ENCODE measurements at regions not wholly inside any gene's neighbourhood (a gene's known extent, or its start where the extent isn't known, plus 50 kb on each side); places are given as distances from the start of the nearest gene placed in this dataset.

GRCh38 chr2:177042311-177042710, 170.3 kb upstream of the HNRNPA3 start:
- no peak overlapping the region for H3K4me3 ChIP-seq (ENCODE audit: low read depth, low read length)
- TF ChIP-seq CTCF (IDR thresholded peaks at IDR 0.05; ENCODE audit: borderline replicate concordance, insufficient read depth, low read depth, low read length), result no peak

GRCh38 chr2:177044671-177045070, 167.9 kb upstream of the HNRNPA3 start:
- TF ChIP-seq CTCF (IDR thresholded peaks at IDR 0.05; ENCODE audit: borderline replicate concordance, insufficient read depth, low read depth, low read length), result no peak
- H3K4me3 ChIP-seq (ENCODE audit: low read depth, low read length), result no peak overlapping the region

- H3K4me3 ChIP-seq (ENCODE audit: low read depth, low read length), result no peak overlapping the region
- no peak for TF ChIP-seq CTCF (IDR thresholded peaks at IDR 0.05; ENCODE audit: borderline replicate concordance, insufficient read depth, low read depth, low read length)
Observed at GRCh38 chr2:177048981-177049380, 163.6 kb upstream of the HNRNPA3 start.

GRCh38 chr2:177051278-177051677, 161.3 kb upstream of the HNRNPA3 start:
- TF ChIP-seq CTCF (IDR thresholded peaks at IDR 0.05; ENCODE audit: borderline replicate concordance, insufficient read depth, low read depth, low read length), result no peak
- H3K4me3 ChIP-seq (ENCODE audit: low read depth, low read length), result no peak overlapping the region

- no peak overlapping the region for H3K4me3 ChIP-seq (ENCODE audit: low read depth, low read length)
Observed at GRCh38 chr2:177052471-177052870, 160.1 kb upstream of the HNRNPA3 start.

GRCh38 chr2:177053038-177053437, 159.6 kb upstream of the HNRNPA3 start:
- H3K4me3 ChIP-seq (ENCODE audit: low read depth, low read length), result no peak overlapping the region
- TF ChIP-seq CTCF (IDR thresholded peaks at IDR 0.05; ENCODE audit: borderline replicate concordance, insufficient read depth, low read depth, low read length), result no peak

More at GRCh38 chr2:177052471-177052870, 160.1 kb upstream of the HNRNPA3 start:
- no peak for TF ChIP-seq CTCF (IDR thresholded peaks at IDR 0.05; ENCODE audit: borderline replicate concordance, insufficient read depth, low read depth, low read length)

- no peak overlapping the region for H3K4me3 ChIP-seq (ENCODE audit: low read depth, low read length)
- no peak for TF ChIP-seq CTCF (IDR thresholded peaks at IDR 0.05; ENCODE audit: borderline replicate concordance, insufficient read depth, low read depth, low read length)
Observed at GRCh38 chr2:177053716-177054115, 158.9 kb upstream of the HNRNPA3 start.

All from GM12875 (cell line).